ENCODE measurements at regions not wholly inside any gene's neighbourhood (a gene's known extent, or its start where the extent isn't known, plus 50 kb on each side); places are given as distances from the start of the nearest gene placed in this dataset.

- no peak for TF ChIP-seq ZBTB10 (tag by site-specific recombination; IDR thresholded peaks at IDR 0.05)
These were observed 858.7 kb upstream of the CHORDC1 start (continued) for GRCh38 chr11:91081440-91082043.

DNA sequence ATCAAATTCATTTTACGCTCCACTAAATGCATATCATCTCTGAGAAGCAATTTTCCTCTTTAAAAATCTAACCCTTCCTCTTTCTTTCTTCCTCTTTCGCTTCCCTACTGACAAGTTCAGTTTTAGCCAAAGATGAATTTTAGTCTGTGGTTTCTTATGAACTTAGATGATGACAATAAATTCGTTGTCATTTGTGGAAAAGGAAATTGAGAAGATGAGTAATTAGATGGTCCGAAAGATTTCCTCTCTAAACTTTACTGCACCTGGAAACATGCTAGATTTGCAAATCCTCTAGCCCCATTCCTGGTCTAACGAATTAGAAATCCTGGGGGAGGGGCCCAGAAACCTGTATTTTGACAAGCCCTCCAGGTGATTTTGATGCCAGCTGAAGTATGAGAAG, 855.4 kb upstream of the CHORDC1 start:
- no peaks in the 10 kb centered on the region for H3K9me3 ChIP-seq (ENCODE audit: control insufficient read depth, insufficient read depth, low read depth, low read length)
- ChIA-PET CTCF (no interaction called here), POLR2A (no interaction called here)
- no peak overlapping the region for H3K4me3 ChIP-seq (ENCODE audit: low read depth, low read length)
- TF ChIP-seq ZNF354C (tag by site-specific recombination; IDR thresholded peaks at IDR 0.05; ENCODE audit: borderline replicate concordance, low read depth) (no peak), MEIS1 (CRISPR knock-in tag; IDR thresholded peaks at IDR 0.05; ENCODE audit: borderline replicate concordance) (no peak), ZNF645 (tag by site-specific recombination; IDR thresholded peaks at IDR 0.05) (no peak), ZNF777 (tag by site-specific recombination; IDR thresholded peaks at IDR 0.05; ENCODE audit: borderline replicate concordance) (no peak), ZNF148 (tag by site-specific recombination; IDR thresholded peaks at IDR 0.05; ENCODE audit: borderline replicate concordance) (no peak), ZNF837 (tag by site-specific recombination; IDR thresholded peaks at IDR 0.05) (no peak), RBAK (tag by site-specific recombination; IDR thresholded peaks at IDR 0.05) (no peak), BCL11B (tag by site-specific recombination; IDR thresholded peaks at IDR 0.05; ENCODE audit: low read depth) (no peak), BCL11A (tag by site-specific recombination; IDR thresholded peaks at IDR 0.05; ENCODE audit: low read depth) (no peak)
- TF ChIP-seq, protein P1, sequence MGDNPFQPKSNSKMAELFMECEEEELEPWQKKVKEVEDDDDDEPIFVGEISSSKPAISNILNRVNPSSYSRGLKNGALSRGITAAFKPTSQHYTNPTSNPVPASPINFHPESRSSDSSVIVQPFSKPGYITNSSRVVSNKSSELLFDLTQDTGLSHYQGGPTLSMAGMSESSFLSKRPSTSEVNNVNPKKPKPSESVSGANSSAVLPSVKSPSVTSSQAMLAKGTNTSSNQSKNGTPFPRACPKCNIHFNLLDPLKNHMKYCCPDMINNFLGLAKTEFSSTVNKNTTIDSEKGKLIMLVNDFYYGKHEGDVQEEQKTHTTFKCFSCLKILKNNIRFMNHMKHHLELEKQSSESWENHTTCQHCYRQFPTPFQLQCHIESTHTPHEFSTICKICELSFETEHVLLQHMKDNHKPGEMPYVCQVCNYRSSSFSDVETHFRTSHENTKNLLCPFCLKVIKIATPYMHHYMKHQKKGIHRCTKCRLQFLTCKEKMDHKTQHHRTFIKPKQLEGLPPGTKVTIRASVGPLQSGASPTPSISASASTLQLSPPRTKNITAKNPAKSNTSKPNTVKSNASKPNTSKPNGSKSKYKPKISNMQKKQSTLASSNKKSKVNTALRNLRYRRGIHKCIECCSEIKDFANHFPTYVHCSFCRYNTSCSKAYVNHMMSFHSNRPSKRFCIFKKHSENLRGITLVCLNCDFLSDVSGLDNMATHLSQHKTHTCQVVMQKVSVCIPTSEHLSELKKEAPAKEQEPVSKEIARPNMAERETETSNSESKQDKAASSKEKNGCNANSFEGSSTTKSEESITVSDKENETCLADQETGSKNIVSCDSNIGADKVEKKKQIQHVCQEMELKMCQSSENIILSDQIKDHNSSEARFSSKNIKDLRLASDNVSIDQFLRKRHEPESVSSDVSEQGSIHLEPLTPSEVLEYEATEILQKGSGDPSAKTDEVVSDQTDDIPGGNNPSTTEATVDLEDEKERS (tag by site-specific recombination; IDR thresholded peaks at IDR 0.05) = no peak
- TF ChIP-seq, protein P2, sequence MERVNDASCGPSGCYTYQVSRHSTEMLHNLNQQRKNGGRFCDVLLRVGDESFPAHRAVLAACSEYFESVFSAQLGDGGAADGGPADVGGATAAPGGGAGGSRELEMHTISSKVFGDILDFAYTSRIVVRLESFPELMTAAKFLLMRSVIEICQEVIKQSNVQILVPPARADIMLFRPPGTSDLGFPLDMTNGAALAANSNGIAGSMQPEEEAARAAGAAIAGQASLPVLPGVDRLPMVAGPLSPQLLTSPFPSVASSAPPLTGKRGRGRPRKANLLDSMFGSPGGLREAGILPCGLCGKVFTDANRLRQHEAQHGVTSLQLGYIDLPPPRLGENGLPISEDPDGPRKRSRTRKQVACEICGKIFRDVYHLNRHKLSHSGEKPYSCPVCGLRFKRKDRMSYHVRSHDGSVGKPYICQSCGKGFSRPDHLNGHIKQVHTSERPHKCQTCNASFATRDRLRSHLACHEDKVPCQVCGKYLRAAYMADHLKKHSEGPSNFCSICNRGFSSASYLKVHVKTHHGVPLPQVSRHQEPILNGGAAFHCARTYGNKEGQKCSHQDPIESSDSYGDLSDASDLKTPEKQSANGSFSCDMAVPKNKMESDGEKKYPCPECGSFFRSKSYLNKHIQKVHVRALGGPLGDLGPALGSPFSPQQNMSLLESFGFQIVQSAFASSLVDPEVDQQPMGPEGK (tag by site-specific recombination; IDR thresholded peaks at IDR 0.05) = no peak
- TF ChIP-seq, protein P3, sequence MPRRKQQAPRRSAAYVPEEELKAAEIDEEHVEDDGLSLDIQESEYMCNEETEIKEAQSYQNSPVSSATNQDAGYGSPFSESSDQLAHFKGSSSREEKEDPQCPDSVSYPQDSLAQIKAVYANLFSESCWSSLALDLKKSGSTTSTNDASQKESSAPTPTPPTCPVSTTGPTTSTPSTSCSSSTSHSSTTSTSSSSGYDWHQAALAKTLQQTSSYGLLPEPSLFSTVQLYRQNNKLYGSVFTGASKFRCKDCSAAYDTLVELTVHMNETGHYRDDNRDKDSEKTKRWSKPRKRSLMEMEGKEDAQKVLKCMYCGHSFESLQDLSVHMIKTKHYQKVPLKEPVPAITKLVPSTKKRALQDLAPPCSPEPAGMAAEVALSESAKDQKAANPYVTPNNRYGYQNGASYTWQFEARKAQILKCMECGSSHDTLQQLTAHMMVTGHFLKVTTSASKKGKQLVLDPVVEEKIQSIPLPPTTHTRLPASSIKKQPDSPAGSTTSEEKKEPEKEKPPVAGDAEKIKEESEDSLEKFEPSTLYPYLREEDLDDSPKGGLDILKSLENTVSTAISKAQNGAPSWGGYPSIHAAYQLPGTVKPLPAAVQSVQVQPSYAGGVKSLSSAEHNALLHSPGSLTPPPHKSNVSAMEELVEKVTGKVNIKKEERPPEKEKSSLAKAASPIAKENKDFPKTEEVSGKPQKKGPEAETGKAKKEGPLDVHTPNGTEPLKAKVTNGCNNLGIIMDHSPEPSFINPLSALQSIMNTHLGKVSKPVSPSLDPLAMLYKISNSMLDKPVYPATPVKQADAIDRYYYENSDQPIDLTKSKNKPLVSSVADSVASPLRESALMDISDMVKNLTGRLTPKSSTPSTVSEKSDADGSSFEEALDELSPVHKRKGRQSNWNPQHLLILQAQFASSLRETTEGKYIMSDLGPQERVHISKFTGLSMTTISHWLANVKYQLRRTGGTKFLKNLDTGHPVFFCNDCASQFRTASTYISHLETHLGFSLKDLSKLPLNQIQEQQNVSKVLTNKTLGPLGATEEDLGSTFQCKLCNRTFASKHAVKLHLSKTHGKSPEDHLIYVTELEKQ (tag by site-specific recombination; IDR thresholded peaks at IDR 0.05; ENCODE audit: borderline replicate concordance) = no peak
- no peaks in the 10 kb centered on the region for H3K4me1 ChIP-seq (ENCODE audit: control insufficient read depth, insufficient read depth, low read length)
- no peaks in the 10 kb centered on the region for H3K36me3 ChIP-seq (ENCODE audit: control insufficient read depth in 2 of 2, insufficient read depth in 1 of 2, low read length in 2 of 2)
- no peak overlapping the region for H3K27ac ChIP-seq (ENCODE audit: extremely low read depth, low read depth, low read length)
